NOMO-1 treated with DMSO at 0.1 percent for 48 hours (cell line): ENCODE measurements at regions not wholly inside any gene's neighbourhood (a gene's known extent, or its start where the extent isn't known, plus 50 kb on each side); places are given as distances from the start of the nearest gene placed in this dataset.
A peak's percentile ranks its signal among the peaks of the same experiment; 100 is the strongest.
"Not testable (repeated sequence)": the region's sequence is repeated elsewhere in the genome, so short reads cannot be mapped to it uniquely, and the experiment has no call there.

ENCODE experiments used
- DNase-seq: peaks from one replicate; lab custom pipeline; 2025; ENCODE audit not compliant: unreplicated experiment; lab: John Stamatoyannopoulos, UW

GRCh38 chr13:37510441-37510840 lies 88.1 kb downstream of the POSTN start:
- DNase-seq = no peak

DNA sequence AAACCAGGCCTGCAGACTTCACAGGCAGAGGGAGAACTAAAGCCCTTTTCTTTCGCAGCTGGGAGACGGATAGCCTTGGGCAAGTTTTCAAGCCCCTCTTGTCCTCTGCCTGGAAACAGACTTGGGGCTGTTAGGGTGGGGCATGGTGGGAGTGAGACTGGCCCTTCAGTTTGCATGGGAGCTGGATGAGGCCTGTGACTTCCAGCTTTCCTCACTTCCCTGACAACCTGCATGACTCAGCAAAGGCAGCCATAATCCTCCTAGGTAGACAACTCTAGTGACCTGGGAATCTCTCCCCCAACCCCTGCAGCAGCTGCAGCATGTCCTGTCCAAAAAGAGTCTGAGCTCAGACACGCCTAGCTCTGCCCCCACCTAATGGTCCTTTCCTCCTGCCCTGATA lies 93.0 kb downstream of the POSTN start:
- DNase-seq = no peak

- no peak for DNase-seq
Measured at GRCh38 chr13:37504251-37504650, 94.3 kb downstream of the POSTN start.

DNA sequence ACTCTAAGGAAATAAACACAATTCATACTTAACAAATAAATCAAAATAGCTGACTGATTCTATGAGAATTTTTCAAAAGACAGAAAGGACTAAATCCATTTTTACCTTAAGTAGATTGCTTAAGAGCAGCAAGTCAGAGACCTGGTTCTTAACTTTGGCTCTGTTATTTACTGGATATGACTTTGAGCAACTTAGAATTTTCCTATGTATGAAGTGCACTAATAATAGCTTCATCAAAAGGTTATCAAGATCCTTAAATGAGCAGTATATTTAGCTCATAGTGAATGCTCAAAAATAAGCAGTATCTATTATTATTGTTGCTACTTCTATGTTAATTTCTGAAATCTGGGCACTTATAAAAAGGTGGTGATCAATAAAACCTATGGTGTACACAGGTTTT lies 95.3 kb downstream of the POSTN start:
- no peak for DNase-seq

DNA sequence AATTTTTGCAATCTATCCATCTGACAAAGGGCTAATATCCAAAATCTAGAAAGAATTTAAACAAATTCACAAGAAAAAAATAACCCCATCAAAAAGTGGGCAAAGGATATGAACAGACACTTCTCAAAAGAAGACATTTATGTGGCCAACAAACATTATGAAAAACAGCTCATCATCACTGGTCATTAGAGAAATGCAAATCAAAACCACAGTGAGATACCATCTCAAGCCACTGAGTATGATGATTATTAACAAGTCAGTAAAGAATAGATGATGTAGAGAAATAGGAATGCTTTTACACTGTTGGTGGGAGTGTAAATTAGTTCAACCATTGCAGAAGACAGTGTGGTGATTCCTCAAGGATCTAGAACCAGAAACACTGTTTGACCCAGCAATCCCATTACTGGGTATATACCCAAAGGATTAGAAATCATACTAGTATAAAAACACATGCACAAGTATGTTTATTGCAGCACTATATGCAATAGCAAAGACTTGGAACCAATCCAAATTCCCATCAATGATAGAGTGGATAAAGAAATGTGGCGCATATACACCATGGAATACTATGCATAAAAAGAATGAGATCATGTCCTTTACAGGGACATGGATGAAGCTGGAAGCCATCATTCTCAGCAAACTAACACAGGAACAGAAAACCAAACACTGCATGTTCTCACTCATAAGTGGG lies 96.1 kb downstream of the POSTN start:
- not testable (repeated sequence) for DNase-seq

GRCh38 chr13:37501187-37501586 lies 97.4 kb downstream of the POSTN start:
- no peak for DNase-seq

- no peak for DNase-seq
Measured at GRCh38 chr13:37495046-37495445, 103.5 kb downstream of the POSTN start.

DNA sequence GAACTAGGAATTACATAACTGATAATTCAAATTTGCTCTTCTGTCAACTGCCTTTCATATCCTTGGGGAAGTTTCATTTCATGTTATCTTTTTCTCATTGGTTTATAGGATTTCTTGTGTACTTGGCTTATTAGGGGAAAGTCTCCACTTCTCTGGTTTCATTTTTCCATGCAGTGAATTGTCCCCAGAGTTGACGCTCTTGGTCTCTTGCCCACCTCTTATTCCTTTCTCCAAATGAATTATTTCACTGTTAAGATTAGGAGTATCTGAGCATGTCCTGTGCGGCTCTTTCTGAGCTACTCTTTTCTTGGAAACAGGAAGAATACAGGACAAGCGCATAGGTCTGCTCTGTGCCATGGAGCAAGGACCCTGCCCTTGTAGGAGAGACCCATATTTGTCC lies 104.8 kb downstream of the POSTN start:
- DNase-seq = no peak

DNA sequence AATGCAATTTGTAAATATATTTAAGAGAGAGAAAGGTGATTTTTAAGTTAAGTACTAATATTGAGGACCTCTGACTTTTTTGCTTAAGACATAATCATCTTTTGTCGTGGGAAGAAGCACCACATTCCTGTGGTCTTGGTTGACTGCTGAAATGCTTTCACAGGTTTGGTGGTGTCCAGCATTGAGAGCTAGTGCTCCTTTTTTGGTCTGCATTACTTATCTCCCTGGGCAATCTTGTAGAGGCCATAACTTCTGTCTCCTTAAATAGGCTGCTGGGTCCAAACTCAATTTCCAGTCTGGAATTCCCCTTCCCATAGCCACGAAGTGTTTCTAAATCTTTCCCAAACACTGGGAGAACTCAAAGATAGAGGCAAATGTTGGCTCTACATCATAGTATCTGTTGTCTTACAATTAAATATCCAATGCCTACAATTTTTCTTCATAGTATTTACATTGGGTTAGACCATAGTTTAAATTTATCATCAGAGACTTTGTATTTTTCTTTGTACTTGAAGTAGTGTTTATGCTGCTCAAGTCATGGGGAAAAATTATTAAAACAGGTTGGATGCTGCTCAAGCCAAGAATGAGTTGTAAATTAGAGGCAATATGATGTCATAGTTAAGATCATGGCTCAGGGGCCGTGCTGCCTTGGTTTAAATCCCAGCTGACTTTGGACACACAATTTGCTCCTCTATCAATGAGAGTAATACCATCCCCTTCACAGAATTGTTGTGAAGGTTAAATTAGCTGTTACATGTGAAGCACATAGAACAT lies 105.6 kb downstream of the POSTN start:
- no peak for DNase-seq

- DNase-seq = no peak
Measured at GRCh38 chr13:37492075-37492474, 106.5 kb downstream of the POSTN start.

GRCh38 chr13:37491661-37492060 lies 106.9 kb downstream of the POSTN start:
- DNase-seq = no peak

DNA sequence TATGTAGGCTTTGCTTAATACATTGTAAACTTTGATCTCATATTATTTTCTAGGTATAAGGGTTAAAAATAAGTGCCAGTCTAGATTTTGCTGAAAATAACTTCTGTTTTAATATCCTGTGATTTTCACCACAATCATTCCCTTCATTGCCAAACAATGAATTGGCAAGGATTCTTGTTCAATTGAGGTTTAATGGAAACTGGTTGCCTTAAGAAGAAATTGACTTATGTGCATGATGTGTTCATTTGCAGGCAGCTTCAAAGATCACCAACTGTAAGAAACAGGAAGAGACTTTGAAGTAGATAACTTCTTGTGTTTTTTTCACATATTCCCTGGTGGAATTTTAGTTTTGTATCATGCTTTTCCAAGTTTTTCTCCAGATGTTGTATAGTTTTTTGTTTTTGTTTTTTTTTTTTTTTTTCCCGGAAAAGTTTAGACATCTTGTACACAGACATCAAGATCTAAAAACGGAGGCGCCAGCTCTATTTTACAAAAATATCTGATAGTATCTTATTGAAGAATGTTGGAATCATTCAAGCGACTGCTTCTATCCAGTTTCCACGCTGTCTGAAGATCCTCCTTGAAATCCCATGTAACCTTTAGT lies 108.3 kb downstream of the POSTN start:
- no peak for DNase-seq

- DNase-seq = no peak
Measured at GRCh38 chr13:37488726-37489125, 109.8 kb downstream of the POSTN start.

DNA sequence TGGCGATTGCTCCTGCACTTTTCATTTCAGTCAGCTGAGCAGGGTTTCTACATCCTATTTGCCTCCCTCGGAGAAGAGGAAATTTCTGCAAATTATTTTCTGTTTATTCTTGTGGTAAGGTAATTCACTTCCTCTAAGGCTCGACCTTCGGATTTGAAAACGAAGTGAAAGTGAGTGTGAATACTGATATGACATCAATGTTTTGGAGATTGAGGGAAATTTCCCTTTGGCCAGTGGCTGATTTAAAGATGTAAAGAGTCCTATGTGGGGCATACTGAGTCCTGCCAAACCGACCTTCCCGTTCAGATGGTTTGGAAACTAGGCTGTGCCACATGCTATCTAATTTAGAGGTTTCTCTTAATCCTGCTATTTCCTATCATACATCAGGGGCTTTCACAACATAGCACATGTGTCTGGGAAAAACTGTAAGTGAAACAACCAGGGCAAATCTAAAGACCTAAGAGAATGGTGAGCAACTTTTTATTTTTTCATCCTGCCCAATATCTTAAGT lies 112.3 kb downstream of the POSTN start:
- peak; percentile 31 for DNase-seq

GRCh38 chr13:37485756-37486155 lies 112.8 kb downstream of the POSTN start:
- DNase-seq = no peak

DNA sequence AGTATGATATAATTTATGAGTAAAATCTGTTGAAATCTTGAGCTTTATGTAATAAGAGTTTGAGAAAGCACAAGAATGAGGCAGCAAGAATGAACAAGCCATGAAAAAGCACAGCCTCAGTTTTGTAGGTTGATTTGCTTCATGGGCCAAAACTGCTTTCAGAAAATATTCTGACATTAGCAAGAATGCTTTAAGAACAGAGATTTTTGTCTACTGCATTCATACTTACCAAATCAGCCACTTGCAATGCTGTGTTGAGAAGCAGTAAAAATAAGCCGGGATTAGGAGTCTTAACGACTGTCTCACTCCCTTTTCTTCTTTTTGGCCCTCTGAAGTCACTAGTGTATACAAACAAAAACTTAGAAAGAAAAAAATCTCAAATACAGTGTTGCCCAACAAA lies 114.5 kb downstream of the POSTN start:
- DNase-seq = no peak

DNA sequence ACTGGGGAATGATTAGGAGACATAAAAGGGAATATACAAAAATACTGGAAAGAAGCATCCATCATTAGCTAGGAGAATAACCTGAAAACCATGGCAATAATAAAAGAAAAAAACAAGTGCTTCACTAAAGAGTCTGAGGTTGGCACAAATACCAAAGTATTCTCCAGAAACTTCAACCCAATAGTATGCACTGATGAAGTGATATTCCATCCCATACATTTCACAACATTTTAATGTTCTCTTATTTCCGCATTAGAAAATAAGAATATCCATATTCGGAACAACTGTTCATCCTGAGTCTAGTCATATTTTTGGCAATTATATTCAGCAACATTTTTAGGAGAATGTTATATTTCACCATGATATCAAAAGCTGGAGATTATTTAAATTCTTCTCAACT lies 116.2 kb downstream of the POSTN start:
- no peak for DNase-seq

GRCh38 chr13:37481885-37482227 lies 116.7 kb downstream of the POSTN start:
- DNase-seq = no peak

DNA sequence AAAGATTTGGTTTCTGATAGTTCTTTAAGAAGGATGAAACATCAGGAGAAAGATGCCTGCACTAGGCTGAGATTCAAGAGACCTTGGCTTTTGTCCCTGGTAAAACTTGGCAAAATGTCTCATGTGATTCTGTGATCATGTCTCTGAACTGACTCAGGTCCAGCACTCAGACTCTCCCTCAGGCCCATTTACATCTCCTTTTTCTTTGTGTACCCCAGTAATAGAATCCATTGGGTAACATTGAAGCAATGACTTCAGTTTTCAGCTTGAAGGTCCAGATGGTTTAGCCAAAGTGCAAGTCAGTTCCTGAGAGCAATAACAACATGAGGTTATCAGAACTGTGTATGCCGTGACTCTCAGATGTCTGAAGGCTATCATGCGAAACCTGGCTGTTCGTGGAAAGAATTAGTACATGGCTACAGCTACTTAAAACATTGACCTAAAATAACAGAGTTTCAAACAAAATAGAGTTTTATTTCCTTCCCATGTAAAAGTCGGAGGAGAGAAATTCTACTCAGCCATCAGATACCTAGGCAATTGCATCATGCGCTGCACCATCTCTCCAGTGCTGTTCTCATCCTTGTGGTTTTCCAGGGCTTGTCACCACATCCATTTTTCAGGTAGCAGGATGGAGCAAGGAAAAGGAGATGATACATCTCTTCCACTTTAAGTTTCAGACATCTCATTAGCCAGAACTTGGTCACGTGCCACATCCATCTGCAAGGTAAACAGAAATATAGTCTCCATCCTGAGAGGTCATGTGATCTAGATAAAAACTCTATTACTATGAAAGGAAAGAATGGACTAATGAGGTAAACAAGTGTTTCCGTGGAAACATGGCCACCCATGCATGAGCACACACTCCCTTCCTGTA lies 117.3 kb downstream of the POSTN start:
- no peak for DNase-seq

DNA sequence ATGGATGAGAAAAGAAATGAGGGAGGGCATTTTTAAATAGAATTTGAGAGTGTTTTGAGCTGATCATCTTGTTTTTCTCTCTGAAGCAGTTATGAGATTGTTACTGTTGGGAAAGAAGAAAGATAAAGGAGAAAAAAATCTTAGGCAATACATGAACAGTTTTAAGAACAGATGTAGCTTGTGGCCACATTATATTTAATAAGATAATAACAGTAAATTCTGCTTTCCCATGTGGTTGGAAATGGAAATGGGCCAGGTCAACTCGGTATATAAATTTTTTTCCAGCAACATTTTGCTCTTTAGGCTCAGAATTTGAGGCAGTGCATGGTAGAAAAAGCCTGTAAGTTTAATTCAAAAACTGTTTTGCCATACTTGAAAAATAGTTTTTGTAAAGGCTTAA lies 118.7 kb downstream of the POSTN start:
- DNase-seq = no peak

- no peak for DNase-seq
Measured at GRCh38 chr13:37476874-37477273, 121.7 kb downstream of the POSTN start.
